Posterior cingulate gyrus (tissue), 11 donors: ENCODE measurements at regions not wholly inside any gene's neighbourhood (a gene's known extent, or its start where the extent isn't known, plus 50 kb on each side); places are given as distances from the start of the nearest gene placed in this dataset.

Experiments used
- DNase-seq, 10 donors: peaks; one replicate each; pipeline versions ENCODE4 v3.0.0 to v3.0.0-alpha.2; 2020 to 2021; ENCODE audit warnings: mixed read lengths in 3 of 10
- intact Hi-C: fragments of 100-400 bp; cut with DNase I; formaldehyde crosslinking; loops from one replicate; pipeline ENCODE4 v1.15.1; 2023

GRCh38 chr1:81498471-81499462, 302.0 kb upstream of the ADGRL2 start:
- intact Hi-C loops: no loop called here
- DNase-seq: no peak

- no peak for DNase-seq
- intact Hi-C loops: no loop called here
Observed at GRCh38 chr1:81496349-81496748, 304.4 kb upstream of the ADGRL2 start.

- intact Hi-C loops: no loop called here
- no peak for DNase-seq
Observed at GRCh38 chr1:81493102-81493869, 307.4 kb upstream of the ADGRL2 start.

- intact Hi-C loops: no loop called here
- no peak for DNase-seq
Observed at GRCh38 chr1:81492628-81493027, 308.1 kb upstream of the ADGRL2 start.

- DNase-seq: no peak
- intact Hi-C loops: no loop called here
Observed at GRCh38 chr1:81490614-81491013, 310.1 kb upstream of the ADGRL2 start.

- intact Hi-C loops: no loop called here
- no peak for DNase-seq
Observed at GRCh38 chr1:81489372-81489934, 311.3 kb upstream of the ADGRL2 start.

GRCh38 chr1:81484284-81484683, 316.4 kb upstream of the ADGRL2 start:
- DNase-seq: no peak
- intact Hi-C loops: no loop called here

GRCh38 chr1:81478219-81478618, 322.5 kb upstream of the ADGRL2 start:
- intact Hi-C loops: no loop called here
- peak in 6 of 10 donors; percentile 11 to 86 (median 24) for DNase-seq

GRCh38 chr1:81477710-81478109, 323.0 kb upstream of the ADGRL2 start:
- DNase-seq: peak in 1 of 10 donors; percentile 4
- intact Hi-C loops: no loop called here

- intact Hi-C loops: no loop called here
- DNase-seq: no peak
Observed at GRCh38 chr1:81472387-81472786, 328.3 kb upstream of the ADGRL2 start.

GRCh38 chr1:81471255-81471654, 329.5 kb upstream of the ADGRL2 start:
- intact Hi-C loops: no loop called here
- no peak for DNase-seq

GRCh38 chr1:81470275-81470674, 330.5 kb upstream of the ADGRL2 start:
- intact Hi-C loops: no loop called here
- DNase-seq: no peak

- intact Hi-C loops: no loop called here
- DNase-seq: no peak
Observed at GRCh38 chr1:81467383-81467782, 333.4 kb upstream of the ADGRL2 start.

- DNase-seq: no peak
- intact Hi-C loops: no loop called here
Observed at GRCh38 chr1:81466961-81467360, 333.8 kb upstream of the ADGRL2 start.

- intact Hi-C loops: no loop called here
- no peak for DNase-seq
Observed at GRCh38 chr1:81463936-81464837, 336.5 kb upstream of the ADGRL2 start.

- intact Hi-C loops: no loop called here
- DNase-seq: no peak
Observed at GRCh38 chr1:81459043-81459442, 341.7 kb upstream of the ADGRL2 start.

- intact Hi-C loops: no loop called here
- no peak for DNase-seq
Observed at GRCh38 chr1:81458186-81458585, 342.5 kb upstream of the ADGRL2 start.

GRCh38 chr1:81455481-81455880, 345.3 kb upstream of the ADGRL2 start:
- DNase-seq: no peak
- intact Hi-C loops: no loop called here

GRCh38 chr1:81453971-81454370, 346.8 kb upstream of the ADGRL2 start:
- intact Hi-C loops: no loop called here
- DNase-seq: no peak

- intact Hi-C loops: no loop called here
- no peak for DNase-seq
Observed at GRCh38 chr1:81453367-81453703, 347.4 kb upstream of the ADGRL2 start.
